Fibroblast of lung (primary cell): ENCODE measurements at regions not wholly inside any gene's neighbourhood (a gene's known extent, or its start where the extent isn't known, plus 50 kb on each side); places are given as distances from the start of the nearest gene placed in this dataset.

Experiments
- DNase-seq, 2 donors: peaks; one replicate each; pipeline versions ENCODE4 v3.0.0 to v3.0.0-alpha.2; 2010; ENCODE audit warnings: low read depth in 2 of 2
- H2AFZ ChIP-seq: 2 replicates; pipeline ENCODE4 v1.5.1; 2012; ENCODE audit warnings: low read length, control low read depth, inconsistent platforms
- H3K27ac ChIP-seq: 2 replicates; pipeline ENCODE4 v1.5.1; 2011; ENCODE audit warnings: low read length, control low read depth; ENCODE audit not compliant: insufficient read depth
- H3K27me3 ChIP-seq: 2 replicates; pipeline ENCODE4 v1.5.1; 2011; ENCODE audit warnings: mild to moderate bottlenecking, low read length; ENCODE audit not compliant: control insufficient read depth, insufficient read depth
- H3K36me3 ChIP-seq: 2 replicates; pipeline ENCODE4 v1.5.1; 2011; ENCODE audit warnings: low read length; ENCODE audit not compliant: control insufficient read depth, insufficient read depth
- H3K4me1 ChIP-seq: 2 replicates; pipeline ENCODE4 v1.5.1; 2011; ENCODE audit warnings: low read length; ENCODE audit not compliant: control insufficient read depth, insufficient read depth; ENCODE audit errors: extremely low read depth
- H3K4me2 ChIP-seq: 2 replicates; pipeline ENCODE4 v1.5.1; 2011; ENCODE audit warnings: low read length, control low read depth; ENCODE audit not compliant: insufficient read depth; ENCODE audit errors: extremely low read depth
- H3K4me3 ChIP-seq, 4 experiments: fragments of 200-600 bp in 1 of 4; sonication (generic) in 1 of 4; replicated peaks in 1 of 4; 2 replicates each; pipeline ENCODE4 v1.5.1; 2011 to 2016; ENCODE audit warnings: low read length in 4 of 4, low read depth in 3 of 4, mild to moderate bottlenecking in 3 of 4, control low read depth in 2 of 4, inconsistent platforms in 1 of 4, mixed read lengths in 1 of 4; ENCODE audit not compliant: insufficient read depth in 1 of 4; ENCODE audit errors: control extremely low read depth in 1 of 4
- H3K79me2 ChIP-seq: 2 replicates; pipeline ENCODE4 v1.5.1; 2012; ENCODE audit warnings: mild to moderate bottlenecking, low read length, inconsistent platforms; ENCODE audit not compliant: control insufficient read depth, insufficient read depth
- H3K9ac ChIP-seq: 2 replicates; pipeline ENCODE4 v1.5.1; 2011; ENCODE audit warnings: mild to moderate bottlenecking, low read length, control low read depth; ENCODE audit not compliant: insufficient read depth
- H3K9me3 ChIP-seq: 2 replicates; pipeline ENCODE4 v1.5.1; 2012; ENCODE audit warnings: low read depth, low read length; ENCODE audit not compliant: control insufficient read depth, insufficient read depth
- H4K20me1 ChIP-seq: 2 replicates; pipeline ENCODE4 v1.5.1; 2011; ENCODE audit warnings: low read length; ENCODE audit not compliant: control insufficient read depth, insufficient read depth; ENCODE audit errors: extremely low read depth
- EZH2 ChIP-seq: IDR thresholded peaks from 2 replicates; pipeline ENCODE4 v1.5.1; 2012; ENCODE audit warnings: low read length, control low read depth, mild to moderate bottlenecking; ENCODE audit errors: missing control alignments
- TF ChIP-seq, protein P1 (sequence below), 2 donors: IDR thresholded peaks in 1 of 2; conservative IDR thresholded peaks in 1 of 2; 1 replicate in 1 of 2; 2 replicates in 1 of 2; pipeline ENCODE4 v1.5.1; 2011 to 2012; ENCODE audit warnings: low read length in 2 of 2, control low read depth in 1 of 2, inconsistent platforms in 1 of 2, low read depth in 1 of 2, mild to moderate bottlenecking in 1 of 2

DNA sequence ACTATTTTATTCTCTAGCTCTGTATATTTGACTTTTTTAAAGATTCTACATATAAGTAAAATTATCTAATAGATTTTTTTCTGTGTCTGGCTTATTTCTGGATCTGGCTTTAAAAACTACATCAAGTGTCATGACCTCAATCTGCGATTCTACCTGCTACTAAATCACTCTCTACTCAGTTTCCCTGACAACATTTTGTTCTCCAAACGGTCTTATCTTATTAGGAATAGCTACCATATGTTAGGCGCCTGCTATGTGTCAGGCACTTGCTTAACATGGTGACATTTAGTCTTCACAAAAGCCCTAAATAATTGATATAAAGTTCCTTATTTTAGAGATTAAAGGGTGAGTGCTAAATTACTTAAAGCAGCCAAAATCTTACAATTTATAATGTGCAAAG, 1362.9 kb upstream of the FLRT2 start:
- H3K9ac ChIP-seq = no peak overlapping the region
- H4K20me1 ChIP-seq = no peaks in the 10 kb centered on the region
- H3K79me2 ChIP-seq = no peaks in the 10 kb centered on the region
- H3K4me1 ChIP-seq = no peaks in the 10 kb centered on the region
- no peak overlapping the region for H3K4me3 ChIP-seq
- H3K4me2 ChIP-seq = no peak overlapping the region
- no peaks in the 10 kb centered on the region for H3K27me3 ChIP-seq
- TF ChIP-seq EZH2 = no peak
- TF ChIP-seq, protein P1, sequence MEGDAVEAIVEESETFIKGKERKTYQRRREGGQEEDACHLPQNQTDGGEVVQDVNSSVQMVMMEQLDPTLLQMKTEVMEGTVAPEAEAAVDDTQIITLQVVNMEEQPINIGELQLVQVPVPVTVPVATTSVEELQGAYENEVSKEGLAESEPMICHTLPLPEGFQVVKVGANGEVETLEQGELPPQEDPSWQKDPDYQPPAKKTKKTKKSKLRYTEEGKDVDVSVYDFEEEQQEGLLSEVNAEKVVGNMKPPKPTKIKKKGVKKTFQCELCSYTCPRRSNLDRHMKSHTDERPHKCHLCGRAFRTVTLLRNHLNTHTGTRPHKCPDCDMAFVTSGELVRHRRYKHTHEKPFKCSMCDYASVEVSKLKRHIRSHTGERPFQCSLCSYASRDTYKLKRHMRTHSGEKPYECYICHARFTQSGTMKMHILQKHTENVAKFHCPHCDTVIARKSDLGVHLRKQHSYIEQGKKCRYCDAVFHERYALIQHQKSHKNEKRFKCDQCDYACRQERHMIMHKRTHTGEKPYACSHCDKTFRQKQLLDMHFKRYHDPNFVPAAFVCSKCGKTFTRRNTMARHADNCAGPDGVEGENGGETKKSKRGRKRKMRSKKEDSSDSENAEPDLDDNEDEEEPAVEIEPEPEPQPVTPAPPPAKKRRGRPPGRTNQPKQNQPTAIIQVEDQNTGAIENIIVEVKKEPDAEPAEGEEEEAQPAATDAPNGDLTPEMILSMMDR (conservative IDR thresholded peaks at IDR 0.05 in 1 of 2, IDR thresholded peaks at IDR 0.05 in 1 of 2; ENCODE audit: low read depth in 1 of 2, low read length in 2 of 2) = no peak
- H3K9me3 ChIP-seq = no peaks in the 10 kb centered on the region
- H3K36me3 ChIP-seq = no peaks in the 10 kb centered on the region
- no peak overlapping the region for H2AFZ ChIP-seq
- H3K27ac ChIP-seq = no peak overlapping the region
- DNase-seq = no peak

DNA sequence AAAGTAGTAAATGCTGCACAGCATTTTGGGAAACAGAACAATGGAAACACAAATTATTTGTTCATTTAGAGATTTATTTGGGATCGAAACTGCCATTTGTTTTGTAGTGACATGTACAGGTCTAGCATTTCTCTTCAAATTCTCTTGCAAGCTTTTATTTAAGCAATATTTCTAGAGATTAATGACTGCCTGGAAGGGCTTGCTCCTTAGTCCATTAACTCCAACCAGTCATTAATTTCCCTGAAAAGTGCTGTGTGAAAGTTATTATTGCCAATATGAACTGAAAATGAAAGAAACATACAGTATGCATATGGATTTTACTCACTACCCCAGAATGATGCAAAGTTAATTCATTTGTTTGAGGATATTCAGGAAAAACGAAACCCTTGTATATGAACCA, 1349.6 kb upstream of the FLRT2 start:
- Histone ChIP-seq H2AFZ (no peak overlapping the region), H3K9ac (no peak overlapping the region), H3K27me3 (no peaks in the 10 kb centered on the region), H4K20me1 (no peaks in the 10 kb centered on the region), H3K36me3 (no peaks in the 10 kb centered on the region), H3K4me3 (no peak overlapping the region), H3K79me2 (no peaks in the 10 kb centered on the region), H3K4me2 (no peak overlapping the region), H3K4me1 (no peaks in the 10 kb centered on the region), H3K27ac (no peak overlapping the region), H3K9me3 (no peaks in the 10 kb centered on the region)
- no peak for DNase-seq
- TF ChIP-seq EZH2 = no peak
- TF ChIP-seq, protein P1 (conservative IDR thresholded peaks at IDR 0.05 in 1 of 2, IDR thresholded peaks at IDR 0.05 in 1 of 2; ENCODE audit: low read depth in 1 of 2, low read length in 2 of 2) = no peak

DNA sequence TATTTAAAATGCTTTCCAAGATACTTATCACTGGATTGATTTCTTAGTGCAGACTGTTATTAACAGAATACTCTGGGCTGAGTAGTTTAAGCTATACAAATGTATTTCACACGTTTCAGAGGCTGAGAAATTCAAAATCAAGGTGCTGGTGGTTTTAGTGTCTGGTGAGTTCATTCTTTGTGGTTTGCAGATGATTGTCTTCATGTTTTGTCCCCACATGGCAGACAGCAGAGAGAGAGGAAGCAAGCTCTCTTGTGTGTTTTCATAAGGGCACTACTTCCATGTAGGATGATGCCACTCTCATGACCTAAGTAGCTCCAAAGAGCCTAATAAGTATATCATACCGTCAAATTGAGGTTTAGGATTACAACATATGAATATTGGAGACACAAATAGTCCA, 1348.9 kb upstream of the FLRT2 start:
- Histone ChIP-seq H4K20me1 (no peaks in the 10 kb centered on the region), H3K4me1 (no peaks in the 10 kb centered on the region), H3K4me3 (no peak overlapping the region), H3K36me3 (no peaks in the 10 kb centered on the region), H2AFZ (no peak overlapping the region), H3K4me2 (no peak overlapping the region), H3K9ac (no peak overlapping the region), H3K27ac (no peak overlapping the region), H3K27me3 (no peaks in the 10 kb centered on the region), H3K9me3 (no peaks in the 10 kb centered on the region), H3K79me2 (no peaks in the 10 kb centered on the region)
- no peak for TF ChIP-seq EZH2
- TF ChIP-seq, protein P1 (conservative IDR thresholded peaks at IDR 0.05 in 1 of 2, IDR thresholded peaks at IDR 0.05 in 1 of 2; ENCODE audit: low read depth in 1 of 2, low read length in 2 of 2) = no peak
- DNase-seq = no peak
